ENCODE measurements at regions not wholly inside any gene's neighbourhood (a gene's known extent, or its start where the extent isn't known, plus 50 kb on each side); places are given as distances from the start of the nearest gene placed in this dataset.
"Not testable (repeated sequence)": the region's sequence is repeated elsewhere in the genome, so short reads cannot be mapped to it uniquely, and the experiment has no call there.

- TF ChIP-seq, protein P1, sequence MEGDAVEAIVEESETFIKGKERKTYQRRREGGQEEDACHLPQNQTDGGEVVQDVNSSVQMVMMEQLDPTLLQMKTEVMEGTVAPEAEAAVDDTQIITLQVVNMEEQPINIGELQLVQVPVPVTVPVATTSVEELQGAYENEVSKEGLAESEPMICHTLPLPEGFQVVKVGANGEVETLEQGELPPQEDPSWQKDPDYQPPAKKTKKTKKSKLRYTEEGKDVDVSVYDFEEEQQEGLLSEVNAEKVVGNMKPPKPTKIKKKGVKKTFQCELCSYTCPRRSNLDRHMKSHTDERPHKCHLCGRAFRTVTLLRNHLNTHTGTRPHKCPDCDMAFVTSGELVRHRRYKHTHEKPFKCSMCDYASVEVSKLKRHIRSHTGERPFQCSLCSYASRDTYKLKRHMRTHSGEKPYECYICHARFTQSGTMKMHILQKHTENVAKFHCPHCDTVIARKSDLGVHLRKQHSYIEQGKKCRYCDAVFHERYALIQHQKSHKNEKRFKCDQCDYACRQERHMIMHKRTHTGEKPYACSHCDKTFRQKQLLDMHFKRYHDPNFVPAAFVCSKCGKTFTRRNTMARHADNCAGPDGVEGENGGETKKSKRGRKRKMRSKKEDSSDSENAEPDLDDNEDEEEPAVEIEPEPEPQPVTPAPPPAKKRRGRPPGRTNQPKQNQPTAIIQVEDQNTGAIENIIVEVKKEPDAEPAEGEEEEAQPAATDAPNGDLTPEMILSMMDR (IDR thresholded peaks at IDR 0.05; ENCODE audit: poor library complexity, severe bottlenecking) = not testable (repeated sequence)
- not testable (repeated sequence) for TF ChIP-seq RAD21 (conservative IDR thresholded peaks at IDR 0.05)
Observed at GRCh38 chr20:22734946-22735647, 150.7 kb upstream of the FOXA2 start.

Data from neural cell (in vitro differentiated cells).